GM12878 (cell line): ENCODE measurements at regions not wholly inside any gene's neighbourhood (a gene's known extent, or its start where the extent isn't known, plus 50 kb on each side); places are given as distances from the start of the nearest gene placed in this dataset.

Experiments
- CBFB ChIP-seq: IDR thresholded peaks from 2 replicates; pipeline ENCODE4 v1.6.1; 2016; ENCODE audit warnings: antibody characterized with exemption, low read depth
- CBX3 ChIP-seq: fragments of 200-600 bp; sonication (generic); IDR thresholded peaks from 2 replicates; pipeline ENCODE4 v1.6.1; 2016; ENCODE audit warnings: low read depth, borderline replicate concordance
- LARP7 ChIP-seq: fragments of 450-650 bp; IDR thresholded peaks from 2 replicates; pipeline ENCODE4 v1.6.1; 2017; ENCODE audit warnings: mild to moderate bottlenecking
- NFYA ChIP-seq: IDR thresholded peaks from 2 replicates; pipeline ENCODE4 v1.6.1; 2011; ENCODE audit warnings: low read depth, mild to moderate bottlenecking, low read length, improper control_type of control experiment, borderline replicate concordance
- NKRF ChIP-seq: fragments of 450-650 bp; conservative IDR thresholded peaks from 2 replicates; pipeline ENCODE4 v1.6.1; 2017; ENCODE audit warnings: mild to moderate bottlenecking, moderate library complexity
- PAX5 ChIP-seq: IDR thresholded peaks from 2 replicates; pipeline ENCODE4 v1.6.1; 2011; ENCODE audit warnings: low read depth, low read length, borderline replicate concordance
- PBX3 ChIP-seq: IDR thresholded peaks from 2 replicates; pipeline ENCODE4 v1.6.1; 2011; ENCODE audit warnings: mild to moderate bottlenecking, low read depth, low read length, moderate library complexity; ENCODE audit not compliant: insufficient replicate concordance
- PRDM15 ChIP-seq: fragments of 450-650 bp; formaldehyde crosslinking; IDR thresholded peaks from 2 replicates; pipeline ENCODE4 v1.4.0; 2020; ENCODE audit warnings: mild to moderate bottlenecking, moderate library complexity
- RAD51 ChIP-seq: fragments of 450-650 bp; IDR thresholded peaks from 2 replicates; pipeline ENCODE4 v1.6.1; 2016; ENCODE audit warnings: moderate library complexity, mild to moderate bottlenecking, inconsistent platforms
- SMARCA5 ChIP-seq: fragments of 450-650 bp; IDR thresholded peaks from 2 replicates; pipeline ENCODE4 v1.6.1; 2017; ENCODE audit warnings: mild to moderate bottlenecking
- ZNF217 ChIP-seq: fragments of 450-650 bp; IDR thresholded peaks from 2 replicates; pipeline ENCODE4 v1.6.1; 2017; ENCODE audit warnings: antibody characterized with exemption, mild to moderate bottlenecking

GRCh38 chr15:79156704-79157375 lies 66.3 kb upstream of the RASGRF1 start (continued):
- TF ChIP-seq NKRF (no peak), SMARCA5 (no peak), PAX5 (no peak), PRDM15 (CRISPR knock-in tag) (no peak), PBX3 (no peak), ZNF217 (no peak), CBFB (no peak), RAD51 (no peak), CBX3 (no peak), LARP7 (no peak), NFYA (no peak)
